DMS 273 (cell line): ENCODE measurements at regions not wholly inside any gene's neighbourhood (a gene's known extent, or its start where the extent isn't known, plus 50 kb on each side); places are given as distances from the start of the nearest gene placed in this dataset.
"Not testable (repeated sequence)": the region's sequence is repeated elsewhere in the genome, so short reads cannot be mapped to it uniquely, and the experiment has no call there.

Experiments used
- DNase-seq: peaks from one replicate; lab custom pipeline; 2025; ENCODE audit not compliant: unreplicated experiment; lab: John Stamatoyannopoulos, UW

DNA sequence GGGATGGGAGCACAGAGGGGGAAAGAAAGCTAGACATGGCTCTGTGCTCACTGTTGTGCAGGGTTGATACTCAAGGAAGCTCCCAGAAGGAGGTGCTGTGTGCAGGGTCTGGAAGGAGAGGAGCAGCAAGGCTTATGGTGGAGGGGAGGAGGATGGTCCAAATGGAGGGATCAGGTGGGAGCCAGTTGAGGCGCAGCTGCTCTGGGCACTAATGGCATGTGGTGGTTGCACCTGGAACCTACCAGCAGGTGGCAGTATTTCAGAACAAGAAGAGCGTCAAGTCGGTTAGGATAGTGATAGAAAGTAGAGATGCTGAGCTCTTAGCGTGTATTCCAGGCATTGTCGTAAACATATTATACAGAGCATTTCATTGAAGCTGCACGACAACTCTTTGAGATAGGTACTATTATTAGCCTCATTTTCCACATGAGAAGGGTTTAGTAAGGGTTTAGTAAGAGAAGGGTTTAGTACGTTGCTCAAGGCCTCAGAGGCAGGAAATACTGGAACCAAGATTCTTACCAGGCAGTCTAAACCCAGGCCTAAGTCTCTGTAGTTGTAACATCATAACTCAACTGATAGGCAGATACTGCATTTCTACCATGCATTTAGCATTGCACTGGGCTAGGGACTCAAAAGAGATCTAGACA is 223.7 kb downstream of the CYP26B1 start:
- peak; percentile 90 for DNase-seq

DNA sequence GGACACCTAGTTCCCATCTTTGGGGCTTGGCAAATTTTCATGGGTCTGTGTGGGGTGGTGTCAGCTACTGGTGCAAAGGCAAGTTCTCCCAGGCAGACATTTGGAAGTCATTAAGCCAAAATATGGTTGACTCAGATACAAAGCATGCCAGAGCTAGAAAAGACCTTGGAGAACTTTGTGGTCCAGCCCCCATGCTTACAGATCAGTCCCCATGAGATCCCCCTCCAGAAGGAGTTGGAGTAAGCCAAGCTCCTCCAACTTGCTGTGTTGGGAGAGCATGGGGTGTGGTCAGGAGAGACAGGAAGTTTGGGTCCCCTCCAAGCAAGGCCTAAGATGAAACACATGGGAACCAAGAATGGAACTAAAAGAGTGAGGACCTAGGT is 224.5 kb downstream of the CYP26B1 start:
- DNase-seq, result no peak

DNA sequence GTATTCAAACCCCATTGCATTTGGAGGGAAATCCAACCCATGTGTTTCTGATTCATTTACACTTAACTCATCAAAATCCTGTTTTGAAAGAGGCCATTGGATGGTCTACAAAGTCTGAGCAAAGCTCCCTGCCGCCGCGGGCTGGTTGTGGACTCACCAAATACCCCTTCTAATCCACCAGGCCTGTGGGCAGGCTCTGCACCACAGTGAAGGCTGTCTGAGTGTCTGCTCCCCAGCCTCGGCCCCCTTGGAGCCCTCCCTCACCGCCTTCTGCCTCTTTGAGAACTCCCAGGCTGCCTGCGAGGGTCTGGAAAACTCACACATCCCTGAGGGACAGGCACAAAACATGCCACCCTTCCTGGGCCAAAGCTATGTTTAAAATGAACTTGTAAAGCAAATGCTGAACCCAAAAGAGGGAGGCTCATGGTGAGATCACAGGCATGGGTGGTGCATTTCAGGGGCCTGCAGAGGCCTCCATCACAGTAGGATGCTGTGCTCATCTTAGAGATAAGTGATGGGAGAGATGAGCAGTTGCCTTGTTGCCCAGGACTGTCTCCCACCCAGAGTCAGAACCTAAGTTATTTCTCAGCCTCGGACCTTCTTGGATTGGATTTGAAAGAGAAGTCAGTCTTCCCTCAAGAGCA is 225.0 kb downstream of the CYP26B1 start:
- no peak for DNase-seq

DNA sequence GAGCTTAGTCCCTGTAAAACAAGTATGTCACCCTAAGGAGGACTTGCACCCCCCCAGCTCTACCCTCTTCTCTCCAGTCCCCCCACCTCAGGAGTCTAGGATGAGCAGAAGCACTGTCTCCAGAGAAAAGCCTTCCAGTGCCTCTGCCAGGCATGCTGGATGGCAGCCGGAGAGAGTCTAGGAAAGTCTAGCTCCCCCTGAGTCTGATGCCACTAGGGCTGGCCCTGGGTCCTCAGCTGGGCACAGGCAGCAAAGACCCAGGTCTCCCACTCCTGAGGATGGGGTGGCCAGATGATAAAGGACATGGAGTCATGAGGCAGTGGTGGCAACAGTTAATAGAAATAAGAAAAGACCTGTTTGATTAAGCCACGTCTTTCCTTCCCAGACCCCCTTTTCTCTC is 225.6 kb downstream of the CYP26B1 start:
- DNase-seq, result no peak

DNA sequence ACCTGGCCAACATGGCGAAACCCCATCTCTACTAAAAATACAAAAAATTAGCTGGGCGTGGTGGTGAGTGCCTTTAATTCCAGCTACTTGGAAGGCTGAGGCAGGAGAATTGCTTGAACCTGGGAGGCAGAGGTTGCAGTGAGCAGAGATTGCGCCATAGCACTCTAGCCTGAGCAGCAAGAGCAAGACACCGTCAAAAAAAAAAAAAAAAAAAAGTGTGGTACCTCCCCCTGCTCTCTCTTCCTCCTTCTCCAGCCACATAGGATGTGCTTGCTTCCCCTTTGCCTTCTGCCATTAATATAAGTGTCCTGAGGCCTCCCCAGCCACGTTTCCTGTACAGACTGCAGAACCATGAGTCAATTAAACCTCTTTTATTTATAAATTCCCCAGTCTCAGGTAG is 226.8 kb downstream of the CYP26B1 start:
- DNase-seq, result not testable (repeated sequence)

DNA sequence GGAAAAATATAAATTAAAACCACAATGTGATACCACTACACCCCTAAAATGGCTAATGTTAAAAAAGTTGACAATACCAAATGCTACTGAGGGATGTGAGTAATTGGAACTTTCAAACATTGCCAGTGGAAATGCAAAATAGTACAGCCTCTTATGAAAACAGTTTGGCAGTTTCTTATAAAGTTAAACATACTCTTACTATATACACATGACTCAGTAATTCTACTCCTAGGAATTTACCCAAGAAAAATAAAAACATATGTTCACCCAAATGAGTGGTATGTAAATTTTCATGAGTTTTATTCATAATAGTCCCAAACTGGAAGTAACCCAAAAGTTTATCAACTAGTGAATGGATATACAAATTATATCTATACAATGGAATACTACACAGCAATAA is 228.0 kb downstream of the CYP26B1 start:
- DNase-seq, result no peak

DNA sequence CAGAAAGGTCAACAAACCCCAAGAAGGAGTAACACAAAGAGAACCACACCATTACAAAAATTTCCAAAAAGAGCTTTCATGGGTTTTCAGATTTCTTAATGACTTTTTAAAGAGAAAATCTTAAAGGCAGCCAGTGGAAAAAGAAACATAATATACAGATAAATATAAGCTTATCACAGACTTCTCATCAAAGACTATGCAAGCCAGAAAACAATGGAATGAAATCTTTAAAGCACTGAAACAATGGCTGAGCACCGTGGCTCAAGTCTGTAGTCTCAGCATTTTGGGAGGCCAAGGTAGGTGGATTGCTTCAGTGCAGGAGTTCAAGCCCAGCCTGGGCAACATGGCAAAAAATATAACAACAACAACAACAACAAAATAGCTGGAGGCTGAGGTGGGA is 237.4 kb downstream of the CYP26B1 start:
- DNase-seq, result no peak

DNA sequence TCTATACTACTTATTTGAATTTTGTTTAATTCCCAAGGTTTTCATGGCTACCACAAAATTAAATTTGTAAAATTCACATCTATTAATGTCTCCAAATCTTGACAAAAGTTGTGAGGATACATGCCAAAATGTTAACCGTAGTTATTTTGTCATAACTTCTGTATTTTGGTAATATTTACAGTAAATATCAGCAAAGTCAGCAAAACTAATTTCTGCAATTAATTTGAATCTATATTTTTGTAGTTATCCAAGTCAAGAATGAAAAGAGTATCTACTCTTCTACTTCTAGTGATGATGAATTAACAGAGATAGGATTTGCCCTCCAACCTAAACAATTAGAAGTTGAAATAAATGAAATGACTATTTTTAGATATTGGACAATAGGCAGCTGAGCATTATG is 238.9 kb downstream of the CYP26B1 start:
- DNase-seq, result no peak

DNA sequence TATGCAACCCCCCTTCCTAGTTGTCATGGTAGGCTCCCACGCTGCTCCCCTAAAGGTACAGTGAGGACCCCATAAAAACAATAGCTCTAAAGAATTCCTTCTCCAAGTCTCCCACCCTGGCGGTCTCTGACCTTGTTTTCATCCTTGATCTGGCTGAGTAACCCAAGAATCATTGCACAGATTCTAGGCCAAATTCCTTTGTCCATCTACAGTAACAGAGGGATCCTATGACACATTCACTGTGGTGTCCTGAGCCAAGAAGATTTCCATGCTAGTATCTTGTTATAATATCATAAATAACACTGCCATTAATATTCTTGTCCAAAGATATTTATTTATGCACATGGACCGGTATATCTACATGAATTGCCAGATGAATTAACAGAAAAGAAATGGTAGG is 240.2 kb downstream of the CYP26B1 start:
- no peak for DNase-seq

DNA sequence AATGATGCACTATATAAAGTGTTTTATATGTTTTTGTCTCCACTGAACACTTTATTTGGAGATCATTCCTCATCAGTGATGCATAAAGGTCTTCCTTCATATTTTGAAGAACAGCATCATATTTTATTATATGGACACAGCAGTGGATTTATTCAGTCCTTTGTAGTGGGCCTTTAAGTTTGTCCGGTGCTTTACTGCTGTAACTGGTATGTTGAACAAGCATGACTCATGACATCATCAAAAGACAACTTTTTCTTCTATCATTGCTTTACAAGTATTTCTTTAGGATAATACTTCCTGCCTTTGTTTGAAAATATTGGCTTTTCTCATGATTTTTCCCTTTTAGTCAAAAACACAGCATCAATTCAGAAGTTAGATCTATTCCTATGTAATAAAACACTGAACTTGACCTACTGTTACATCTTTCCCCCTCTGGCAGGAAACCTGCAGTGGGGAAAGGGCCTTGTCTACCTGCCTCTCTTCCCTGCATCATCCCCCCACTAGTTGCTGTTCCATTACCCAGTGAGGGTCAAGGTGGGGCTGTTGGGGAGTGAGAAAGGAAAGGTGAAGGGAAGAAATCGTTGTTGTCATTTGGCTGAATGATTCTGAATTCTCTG is 241.2 kb downstream of the CYP26B1 start:
- DNase-seq, result no peak

DNA sequence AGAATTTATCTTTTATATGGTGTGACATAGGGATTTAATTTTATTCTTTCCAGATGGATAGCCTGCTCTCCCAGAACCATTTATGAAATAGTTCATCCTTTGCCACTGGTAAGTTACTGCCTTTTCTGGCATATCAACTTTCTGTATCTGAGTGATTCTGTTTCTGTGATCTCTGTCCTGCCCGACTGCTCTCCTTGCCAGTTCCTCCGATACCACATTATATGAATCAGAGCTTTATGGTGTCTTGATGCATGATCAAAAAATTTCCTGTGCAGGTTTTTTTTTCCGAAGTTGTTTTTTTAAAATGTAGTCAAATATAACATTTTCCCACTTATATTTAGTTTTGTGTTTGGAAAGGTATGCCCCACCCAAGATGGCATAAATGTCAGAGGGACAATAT is 242.5 kb downstream of the CYP26B1 start:
- no peak for DNase-seq

DNA sequence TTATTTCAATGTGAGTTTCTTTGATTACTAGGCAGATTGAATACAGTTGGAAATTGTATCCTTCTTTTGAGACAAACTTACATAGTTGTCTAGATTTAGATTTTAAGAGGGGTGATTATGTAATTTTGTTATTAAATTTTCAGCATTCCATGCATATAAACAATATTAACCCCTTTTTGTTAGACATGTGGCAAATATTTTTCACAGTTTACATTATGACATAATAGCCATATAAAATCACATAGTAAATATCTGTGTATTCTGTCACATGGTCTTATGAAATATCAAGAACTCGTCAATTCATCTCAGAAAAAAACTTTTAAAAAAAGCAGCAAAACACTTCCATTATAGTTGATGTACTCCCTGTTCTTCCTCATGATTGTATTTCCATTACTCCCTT is 243.8 kb downstream of the CYP26B1 start:
- DNase-seq, result no peak

DNA sequence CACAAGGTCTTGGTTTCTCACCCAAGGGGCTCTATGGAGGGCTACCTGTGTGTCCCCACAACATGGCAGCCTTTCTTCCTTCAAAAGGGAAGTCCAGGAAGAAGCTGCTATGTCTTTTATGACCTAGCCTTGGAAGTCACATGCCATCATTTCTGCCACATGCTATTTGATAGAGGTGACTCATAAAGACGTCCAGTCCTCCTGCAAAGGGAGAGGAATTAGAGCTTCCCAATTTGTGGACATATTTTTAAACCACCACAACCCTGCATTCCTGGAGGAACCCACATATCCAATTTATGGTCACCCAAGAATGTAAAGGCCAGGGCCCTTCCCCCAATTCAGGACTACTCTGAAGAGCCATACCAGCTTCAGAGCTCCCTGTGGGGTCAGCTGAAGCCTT is 246.2 kb downstream of the CYP26B1 start:
- no peak for DNase-seq

DNA sequence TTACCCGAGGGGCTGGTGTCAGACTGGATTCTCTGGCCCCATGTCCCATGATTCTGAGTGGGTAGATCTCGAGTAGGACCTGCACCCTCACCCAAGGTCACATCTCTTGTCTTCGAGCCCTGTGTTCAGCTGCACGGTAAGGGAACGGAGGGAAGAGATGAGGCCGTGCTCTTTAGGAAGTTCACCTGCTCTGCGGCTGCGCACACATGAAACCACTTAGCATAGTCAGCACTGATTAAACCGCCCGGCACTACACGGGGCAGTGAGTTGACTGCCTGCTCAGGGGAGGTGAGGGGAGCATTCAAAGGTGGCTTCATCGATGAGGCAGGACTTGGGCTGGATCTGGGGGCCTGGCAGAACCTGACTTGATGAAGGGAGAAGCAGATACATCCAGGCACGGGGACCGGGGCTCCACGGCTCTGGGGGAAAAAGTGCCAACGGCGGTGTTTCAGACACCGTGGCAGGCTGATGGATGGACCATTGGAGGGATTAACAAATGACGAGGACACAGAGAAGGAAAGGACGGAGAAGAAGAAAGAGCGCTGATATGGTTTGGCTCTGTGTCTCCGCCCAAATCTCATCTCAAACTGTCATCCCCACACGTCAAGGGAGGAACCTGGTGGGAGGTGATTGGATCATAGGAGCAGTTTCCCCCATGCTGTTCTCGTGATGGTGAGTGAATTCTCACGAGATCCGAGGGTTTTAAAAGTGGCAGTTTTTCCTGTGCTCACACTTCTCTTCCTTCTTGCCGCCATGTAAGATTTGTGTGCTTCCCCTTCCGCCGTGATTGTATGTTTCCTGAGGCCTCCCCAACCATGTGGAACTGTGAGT is 248.6 kb downstream of the CYP26B1 start:
- DNase-seq, result no peak

DNA sequence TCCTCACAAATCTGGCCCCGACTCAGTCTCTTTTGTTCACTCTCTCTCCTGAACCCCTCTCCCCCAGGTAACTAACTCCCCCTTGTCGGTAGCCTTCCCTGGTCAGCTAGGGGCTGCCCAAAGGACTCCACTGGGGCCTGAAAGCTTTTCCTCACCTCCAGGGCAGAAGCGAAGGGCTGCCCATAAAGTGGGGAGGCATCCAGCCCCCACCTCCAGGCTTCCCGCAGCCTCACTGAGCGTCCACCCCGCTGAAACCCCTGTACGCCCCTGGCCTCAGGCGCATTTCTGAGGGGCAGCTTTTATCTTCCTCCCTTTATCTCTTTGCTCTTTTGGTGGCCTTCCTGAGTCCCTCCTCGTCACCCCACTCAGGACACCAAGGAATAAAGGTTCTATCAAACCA is 249.3 kb downstream of the CYP26B1 start:
- DNase-seq, result no peak

DNA sequence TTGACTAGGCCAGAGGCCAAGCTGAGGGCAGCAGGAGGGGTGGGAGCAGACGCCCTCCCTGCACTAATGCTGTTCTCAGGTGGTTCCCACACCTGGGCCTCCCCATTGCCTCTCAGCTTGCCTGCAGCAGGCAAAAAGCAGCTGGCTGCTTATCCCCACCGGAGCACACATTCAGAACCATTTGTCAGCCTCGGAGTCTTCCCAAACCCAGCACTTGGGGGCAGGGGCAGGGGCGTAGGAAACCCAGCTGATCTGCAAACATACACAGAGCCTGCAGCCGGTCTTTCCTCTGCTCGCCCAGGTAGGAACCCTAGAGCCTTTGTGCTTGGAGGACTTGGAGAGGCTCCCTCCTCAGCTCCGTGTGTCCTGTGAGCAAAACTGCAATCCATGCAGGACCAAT is 249.8 kb downstream of the CYP26B1 start:
- DNase-seq, result no peak

DNA sequence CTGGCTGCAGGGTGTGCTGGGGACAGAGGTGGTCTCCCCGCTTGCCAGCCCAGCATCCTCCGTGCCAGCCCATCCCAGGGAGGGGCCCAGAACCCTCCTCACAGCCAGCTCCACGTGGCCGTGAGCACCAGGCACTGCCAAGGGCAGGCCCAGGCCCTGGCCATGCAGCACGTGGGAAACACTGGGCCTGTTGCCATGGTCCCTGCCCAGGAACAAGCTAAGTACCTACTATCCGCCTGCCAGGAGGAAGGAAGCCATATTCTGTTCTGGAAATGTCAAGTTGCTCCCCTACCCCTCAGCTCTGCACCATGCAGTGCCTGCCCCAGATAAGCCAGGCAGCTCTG is 250.6 kb downstream of the CYP26B1 start:
- DNase-seq, result peak; percentile 51

DNA sequence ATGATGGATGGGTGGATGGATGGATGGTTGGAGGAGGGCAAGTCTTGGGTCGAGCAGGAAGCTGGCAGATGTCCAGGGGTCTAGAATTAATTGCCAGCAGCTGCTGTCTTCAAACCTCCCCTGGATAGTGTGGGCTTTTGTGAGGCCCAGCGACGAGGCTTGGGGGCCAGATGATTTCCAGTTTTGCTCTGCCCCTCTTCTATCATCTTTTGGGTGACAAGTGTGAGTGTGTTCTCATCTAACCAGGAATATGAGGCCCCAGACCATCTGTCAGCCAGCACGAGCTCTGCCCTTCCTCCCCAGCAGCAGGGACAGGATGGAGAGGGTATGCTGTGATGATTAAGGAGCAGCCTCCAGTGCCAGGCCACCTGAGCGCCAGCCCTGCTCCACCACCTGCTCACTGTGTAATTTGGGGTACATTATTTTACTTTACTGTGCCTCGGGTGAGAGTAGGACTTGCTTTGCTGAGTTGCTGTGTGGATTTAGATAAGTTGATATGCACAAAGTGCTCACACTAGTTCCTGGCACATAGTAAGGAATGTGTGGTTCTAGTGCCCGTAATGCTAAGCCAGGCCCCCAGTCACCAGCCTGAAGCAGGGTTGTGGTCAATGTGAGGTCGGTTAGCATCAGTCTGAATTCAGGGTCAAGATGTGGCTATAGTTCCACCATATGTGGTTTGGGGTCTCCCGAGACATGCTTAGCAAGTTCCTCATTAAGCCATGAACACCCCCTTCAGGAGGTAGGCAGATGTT is 251.1 kb downstream of the CYP26B1 start:
- DNase-seq, result peak; percentile 90

DNA sequence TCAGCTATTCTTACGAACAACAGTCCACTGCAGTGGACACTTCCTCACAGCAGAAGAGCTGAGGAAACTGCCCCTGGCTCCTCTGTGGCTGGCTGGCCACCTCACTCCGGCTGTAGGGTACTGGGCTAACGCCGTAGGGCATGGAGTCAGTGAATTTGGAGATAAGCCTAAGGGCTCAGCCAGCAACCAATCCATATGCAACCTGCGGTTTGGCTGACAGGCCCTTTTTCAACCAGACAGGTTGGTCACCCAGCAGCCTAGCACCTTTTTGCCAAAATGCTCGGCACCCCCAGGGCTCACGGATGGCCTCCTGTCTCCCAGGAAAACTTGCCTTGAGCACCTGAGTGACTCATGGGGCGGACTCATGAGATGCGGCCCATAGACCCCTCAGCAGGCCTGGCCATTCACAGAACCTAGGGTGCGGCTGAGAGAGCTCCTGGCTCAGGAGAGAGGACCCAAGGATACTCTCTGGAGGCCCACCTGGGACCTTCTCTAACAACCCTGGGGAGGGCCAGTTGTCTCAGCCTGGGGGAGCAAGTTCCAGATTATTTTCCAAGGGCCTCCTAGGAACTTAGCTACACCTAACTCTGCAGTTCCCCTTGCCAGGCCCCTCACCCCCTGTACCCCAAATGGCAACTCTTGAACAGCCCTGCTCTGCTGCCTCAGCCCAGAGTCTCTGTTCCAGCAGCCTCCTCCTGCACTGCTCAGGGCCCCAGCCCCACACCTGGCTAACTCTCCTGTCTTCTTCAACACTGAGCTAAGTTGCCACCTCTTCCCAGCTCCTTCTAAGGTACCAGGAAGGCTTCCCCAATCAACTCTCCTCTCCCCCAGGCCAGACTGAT is 252.1 kb downstream of the CYP26B1 start:
- DNase-seq, result no peak

DNA sequence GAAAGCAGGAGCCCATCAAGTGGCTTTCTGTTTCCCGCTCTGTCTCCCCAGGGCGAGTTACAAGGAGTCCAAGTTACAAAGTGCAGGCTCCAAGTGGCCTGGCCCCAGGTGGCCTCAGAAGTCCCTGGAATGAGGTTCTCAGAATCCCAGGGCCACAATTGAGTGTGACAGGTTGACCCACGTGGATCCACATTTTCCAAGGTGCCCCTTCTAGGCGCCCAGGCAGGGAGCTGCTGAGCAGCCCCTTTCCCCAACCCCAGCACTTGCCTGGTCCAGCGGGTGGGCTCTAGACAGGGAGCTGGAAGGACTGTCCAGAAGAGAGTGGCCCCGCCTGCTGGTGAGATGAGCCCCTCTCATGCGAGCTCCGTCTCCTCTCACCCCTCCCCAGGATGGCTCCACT is 253.4 kb downstream of the CYP26B1 start:
- no peak for DNase-seq
